Activated T-cell treated with anti-CD3 and anti-CD28 coated beads, Interleukin-2, amount 50 U/mL, for 72 hours (primary cell): ENCODE measurements at regions not wholly inside any gene's neighbourhood (a gene's known extent, or its start where the extent isn't known, plus 50 kb on each side); places are given as distances from the start of the nearest gene placed in this dataset.

Experiments used
- ATAC-seq, 2 donors: fragments of 150-1000 bp; cut with Tn5 transposase; replicated peaks in 1 of 2; 2 replicates each; pipeline ENCODE4 v1.10.0; 2021; ENCODE audit warnings: moderate library complexity in 2 of 2, mild to moderate bottlenecking in 1 of 2
- DNase-seq, 2 donors: peaks; one replicate each; pipeline ENCODE4 v3.0.0; 2021 to 2022; ENCODE audit warnings: mixed read lengths in 1 of 2
- H3K27ac Mint-ChIP-seq: one replicate; pipeline ENCODE4 v1.8.0; 2022; ENCODE audit warnings: mild to moderate bottlenecking, moderate library complexity, mixed read lengths
- H3K27me3 Mint-ChIP-seq: one replicate; pipeline ENCODE4 v1.8.0; 2022; ENCODE audit warnings: low read depth, mixed read lengths
- H3K36me3 Mint-ChIP-seq, 2 donors: one replicate each; pipeline ENCODE4 v1.8.0; 2022; ENCODE audit warnings: mixed read lengths in 2 of 2, mild to moderate bottlenecking in 1 of 2; ENCODE audit not compliant: insufficient read depth in 2 of 2
- H3K4me1 Mint-ChIP-seq: one replicate; pipeline ENCODE4 v1.8.0; 2022; ENCODE audit warnings: low read depth, mixed read lengths
- H3K4me3 Mint-ChIP-seq, 2 donors: one replicate each; pipeline ENCODE4 v1.8.0; 2022; ENCODE audit warnings: mild to moderate bottlenecking in 2 of 2, mixed read lengths in 2 of 2, moderate library complexity in 2 of 2
- H3K9me3 Mint-ChIP-seq, 2 donors: one replicate each; pipeline ENCODE4 v1.8.0; 2022; ENCODE audit warnings: mixed read lengths in 2 of 2

DNA sequence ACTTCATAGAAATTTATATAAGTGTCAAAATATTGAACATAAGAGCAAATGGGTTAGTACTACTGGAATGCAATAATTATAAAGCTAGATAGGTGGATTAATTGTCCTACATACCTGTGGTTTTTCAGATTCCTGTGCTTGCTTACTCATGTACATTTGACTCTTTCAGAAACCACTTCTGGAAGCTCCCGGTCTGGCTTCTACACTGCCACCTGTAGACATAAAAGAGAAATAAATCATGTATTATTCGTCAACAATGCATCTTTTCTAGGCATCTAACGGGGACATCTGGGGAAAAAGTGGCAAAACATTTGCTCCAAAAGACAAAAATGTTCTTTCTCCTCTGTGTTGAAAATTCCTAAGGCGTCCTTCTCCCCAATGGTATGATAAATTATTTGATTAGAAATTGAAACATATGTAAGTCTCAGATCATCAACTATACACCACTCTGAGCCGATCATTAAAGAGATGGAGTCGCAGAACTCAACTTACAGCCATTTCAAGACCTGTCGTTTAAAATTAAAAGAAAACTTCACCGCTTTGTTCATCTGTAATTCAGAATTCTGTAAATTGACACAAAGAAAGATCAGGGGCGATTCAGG, 648.7 kb upstream of the DIPK2B start:
- H3K36me3 Mint-ChIP-seq = peaks cover 16 to 24% of the 10 kb centered on the region in 2 donors
- no peaks in the 10 kb centered on the region for H3K9me3 Mint-ChIP-seq
- DNase-seq (peak; percentile 23 to 25), ATAC-seq (no peak)
- H3K27me3 Mint-ChIP-seq = peaks cover 9% of the 10 kb centered on the region
- peak overlapping the region; percentile 97 for H3K4me3 Mint-ChIP-seq
- peaks cover 47% of the 10 kb centered on the region for H3K4me1 Mint-ChIP-seq
- H3K27ac Mint-ChIP-seq = peak overlapping the region; percentile 100

GRCh38 chrX:45847961-45848360, 647.3 kb upstream of the DIPK2B start:
- Mint-ChIP-seq H3K27ac (peak overlapping the region; percentile 80), H3K36me3 (peaks cover 20 to 28% of the 10 kb centered on the region in 2 donors), H3K27me3 (peaks cover 7% of the 10 kb centered on the region), H3K4me1 (peaks cover 48% of the 10 kb centered on the region), H3K9me3 (no peaks in the 10 kb centered on the region), H3K4me3 (peak overlapping the region; percentile 65 to 78)
- no peak for DNase-seq
- ATAC-seq = no peak

GRCh38 chrX:45846328-45846727, 645.7 kb upstream of the DIPK2B start:
- Mint-ChIP-seq H3K9me3 (no peaks in the 10 kb centered on the region), H3K4me1 (peaks cover 55% of the 10 kb centered on the region), H3K27me3 (peaks cover 7% of the 10 kb centered on the region), H3K4me3 (peak overlapping the region; percentile 45 to 73), H3K27ac (no peak overlapping the region), H3K36me3 (peaks cover 29 to 36% of the 10 kb centered on the region in 2 donors)
- no peak for ATAC-seq
- DNase-seq = no peak

DNA sequence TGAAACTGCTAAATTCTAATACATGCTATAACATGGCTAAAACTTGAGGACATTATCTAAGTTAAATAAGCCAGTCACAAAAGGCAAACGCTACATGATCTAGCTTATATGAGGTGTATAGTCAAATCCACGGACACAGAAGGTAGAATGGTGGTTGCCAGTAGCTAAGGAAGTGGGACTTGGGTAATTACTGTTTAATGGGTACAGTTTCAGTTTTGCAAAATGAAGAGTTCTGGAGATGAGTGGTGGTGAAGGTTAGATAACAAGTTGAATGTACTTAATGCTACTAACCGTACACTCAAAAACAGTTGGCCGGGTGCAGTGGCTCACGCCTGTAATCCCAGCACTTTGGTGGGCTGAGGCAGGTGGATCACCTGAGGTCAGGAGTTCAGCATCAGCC, 644.5 kb upstream of the DIPK2B start:
- DNase-seq (no peak), ATAC-seq (peak; percentile 63 to 69)
- Mint-ChIP-seq H3K4me3 (peak overlapping the region in 1 of 2 donors; percentile 74), H3K36me3 (peaks cover 28 to 30% of the 10 kb centered on the region in 2 donors), H3K4me1 (peaks cover 55% of the 10 kb centered on the region), H3K27ac (peak overlapping the region; percentile 54), H3K9me3 (no peaks in the 10 kb centered on the region), H3K27me3 (peaks cover 6% of the 10 kb centered on the region)

DNA sequence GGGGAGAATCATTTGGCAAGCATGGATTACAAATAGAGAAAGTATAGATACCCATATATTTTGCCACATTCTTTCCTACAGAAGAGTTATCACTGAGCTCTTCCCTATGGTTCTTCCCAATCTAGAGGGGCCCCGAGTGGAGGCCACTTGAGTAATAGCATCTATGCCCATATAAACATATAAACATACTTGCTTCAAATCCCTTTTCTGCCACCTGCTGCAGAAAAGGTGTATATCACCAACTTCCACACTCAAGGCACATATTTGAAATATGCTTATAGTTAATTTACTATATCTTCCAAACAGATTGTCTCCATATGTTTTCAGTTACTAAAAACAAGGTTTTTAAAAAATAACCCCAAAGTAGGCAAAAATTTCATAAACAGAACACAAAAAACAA, 642.8 kb upstream of the DIPK2B start:
- Mint-ChIP-seq H3K4me1 (peaks cover 55% of the 10 kb centered on the region), H3K27ac (peak overlapping the region; percentile 85), H3K4me3 (peak overlapping the region; percentile 33 to 90), H3K27me3 (no peaks in the 10 kb centered on the region), H3K9me3 (peaks cover 0 to 2% of the 10 kb centered on the region in 2 donors), H3K36me3 (peaks cover 25 to 28% of the 10 kb centered on the region in 2 donors)
- DNase-seq = no peak
- ATAC-seq = no peak

- DNase-seq (no peak), ATAC-seq (no peak)
- peaks cover 24 to 25% of the 10 kb centered on the region in 2 donors for H3K36me3 Mint-ChIP-seq
- H3K9me3 Mint-ChIP-seq = peaks cover 0 to 2% of the 10 kb centered on the region in 2 donors
- no peaks in the 10 kb centered on the region for H3K27me3 Mint-ChIP-seq
- peak overlapping the region; percentile 85 for H3K27ac Mint-ChIP-seq
- H3K4me1 Mint-ChIP-seq = peaks cover 51% of the 10 kb centered on the region
- peak overlapping the region; percentile 33 to 90 for H3K4me3 Mint-ChIP-seq
Measured at GRCh38 chrX:45842926-45843315, 642.2 kb upstream of the DIPK2B start.

DNA sequence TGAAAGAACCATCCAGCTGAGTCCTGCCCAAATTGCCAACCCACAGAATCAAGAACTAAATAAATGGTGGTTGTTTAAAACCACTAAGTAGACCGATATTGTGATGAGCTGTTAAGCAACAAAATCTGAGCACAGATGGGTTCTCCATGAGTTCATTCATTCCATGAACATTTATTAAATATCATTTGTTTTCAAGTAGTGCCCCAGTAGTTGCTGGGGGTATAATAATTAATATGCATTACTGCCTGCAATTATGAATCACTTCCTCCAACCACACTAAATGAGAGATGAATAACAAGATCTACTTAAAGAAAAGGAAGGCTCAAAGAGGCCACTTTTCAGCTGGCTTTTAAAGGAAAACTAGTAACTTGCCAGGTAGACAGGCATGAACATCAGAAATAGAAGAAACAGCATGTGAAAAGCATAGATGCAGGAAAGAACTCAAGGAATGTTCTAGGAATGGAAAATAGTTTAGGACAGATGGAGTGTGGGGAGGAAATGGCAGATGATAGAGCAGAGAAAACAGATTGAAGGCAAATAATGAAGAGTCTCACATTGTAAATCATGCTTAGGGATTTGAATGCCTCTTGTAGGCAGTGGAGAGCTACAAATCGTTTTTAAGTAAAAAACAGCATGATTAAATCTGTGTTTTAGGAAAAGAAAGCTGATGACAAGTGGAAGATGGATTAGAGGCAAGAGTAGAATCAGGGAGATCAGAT, 641.7 kb upstream of the DIPK2B start:
- Mint-ChIP-seq H3K4me3 (peak overlapping the region; percentile 38 to 90), H3K9me3 (peaks cover 0 to 2% of the 10 kb centered on the region in 2 donors), H3K27ac (peak overlapping the region; percentile 85), H3K27me3 (no peaks in the 10 kb centered on the region), H3K4me1 (peaks cover 49% of the 10 kb centered on the region), H3K36me3 (peaks cover 23 to 25% of the 10 kb centered on the region in 2 donors)
- no peak for DNase-seq
- peak in 1 of 2 donors; percentile 6 for ATAC-seq

DNA sequence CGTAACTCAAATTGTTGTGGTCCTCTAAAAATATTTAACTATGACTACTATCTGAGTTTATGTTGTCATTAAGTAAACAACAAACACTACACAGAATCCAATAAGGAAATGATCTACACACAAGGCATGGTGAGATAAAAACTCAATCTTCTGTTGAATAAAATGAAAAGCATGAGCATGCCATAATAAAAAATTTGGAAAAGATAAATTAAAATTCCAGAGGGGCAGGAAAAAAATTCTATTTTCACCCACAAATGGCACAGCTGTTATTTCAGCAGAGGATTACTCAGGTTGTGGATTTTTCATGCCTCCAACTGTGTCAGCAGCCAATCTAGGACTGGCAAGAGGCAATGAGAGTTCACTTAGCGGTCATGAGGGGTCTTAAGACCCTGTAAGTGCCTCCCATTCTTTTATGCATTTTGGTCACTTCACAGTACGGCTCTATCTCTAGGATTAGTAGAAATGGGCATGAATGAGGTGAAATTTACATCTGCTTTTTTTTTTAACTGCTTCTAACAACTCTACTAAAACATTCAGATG, 639.8 kb upstream of the DIPK2B start:
- Mint-ChIP-seq H3K36me3 (peaks cover 19 to 23% of the 10 kb centered on the region in 2 donors), H3K4me1 (peaks cover 33% of the 10 kb centered on the region), H3K27ac (no peak overlapping the region), H3K4me3 (no peak overlapping the region), H3K9me3 (peaks cover 0 to 2% of the 10 kb centered on the region in 2 donors), H3K27me3 (no peaks in the 10 kb centered on the region)
- DNase-seq (no peak), ATAC-seq (no peak)

- DNase-seq (no peak), ATAC-seq (peak; percentile 78 to 86)
- Mint-ChIP-seq H3K36me3 (peaks cover 22 to 32% of the 10 kb centered on the region in 2 donors), H3K9me3 (peaks cover 0 to 5% of the 10 kb centered on the region in 2 donors), H3K27me3 (peaks cover 18% of the 10 kb centered on the region), H3K4me3 (peak overlapping the region; percentile 57 to 73), H3K4me1 (peaks cover 64% of the 10 kb centered on the region), H3K27ac (peak overlapping the region; percentile 82)
Measured at GRCh38 chrX:45830343-45830742, 629.7 kb upstream of the DIPK2B start.

DNA sequence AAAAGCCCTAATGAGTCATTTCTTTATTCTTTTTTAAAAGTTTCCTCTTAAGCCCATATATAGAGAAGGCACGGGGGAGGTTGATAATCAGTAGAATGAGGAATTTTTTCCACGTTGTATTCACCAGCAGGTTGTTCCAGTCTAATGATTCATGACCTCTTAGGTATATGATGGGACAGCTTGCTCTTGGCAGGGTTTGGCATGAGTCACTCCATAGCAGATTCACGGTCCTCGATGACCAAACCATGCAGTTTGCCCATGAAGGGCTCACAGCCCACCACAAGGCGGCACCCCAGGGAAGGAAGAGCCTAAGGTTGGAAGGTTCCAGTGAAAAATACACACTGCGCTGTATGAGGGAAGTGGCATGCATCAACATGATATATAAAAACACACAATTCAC, 623.8 kb upstream of the DIPK2B start:
- H3K4me3 Mint-ChIP-seq = peak overlapping the region; percentile 54 to 56
- peak; percentile 95 to 96 for ATAC-seq
- no peaks in the 10 kb centered on the region for H3K9me3 Mint-ChIP-seq
- DNase-seq = peak; percentile 51 to 63
- H3K27ac Mint-ChIP-seq = peak overlapping the region; percentile 92
- no peaks in the 10 kb centered on the region for H3K27me3 Mint-ChIP-seq
- peaks cover 38% of the 10 kb centered on the region for H3K4me1 Mint-ChIP-seq
- peaks cover 16 to 19% of the 10 kb centered on the region in 2 donors for H3K36me3 Mint-ChIP-seq

GRCh38 chrX:45823536-45823935, 622.9 kb upstream of the DIPK2B start:
- H3K36me3 Mint-ChIP-seq = peaks cover 19 to 27% of the 10 kb centered on the region in 2 donors
- H3K4me3 Mint-ChIP-seq = no peak overlapping the region

DNA sequence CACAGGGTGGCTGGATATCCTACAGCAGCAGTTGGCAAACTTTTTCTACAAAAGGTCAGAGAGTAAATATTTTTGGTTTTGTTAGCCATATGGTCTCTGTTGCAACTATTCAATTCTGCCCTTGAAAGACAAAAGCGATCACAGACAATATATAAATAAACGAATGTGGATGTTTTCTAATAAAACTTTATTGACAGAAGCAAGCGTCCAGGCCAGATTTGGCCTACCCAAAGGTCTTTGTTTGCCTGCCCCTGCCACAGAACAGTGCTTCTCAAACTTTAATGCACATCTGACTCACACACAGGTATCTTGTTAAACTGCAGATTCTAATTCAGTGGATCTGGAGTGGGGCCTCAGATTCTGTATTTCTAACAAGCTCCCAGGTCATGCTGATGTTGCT, 621.4 kb upstream of the DIPK2B start:
- peaks cover 2% of the 10 kb centered on the region in 2 donors for H3K9me3 Mint-ChIP-seq
- H3K27ac Mint-ChIP-seq = peak overlapping the region; percentile 68
- H3K4me3 Mint-ChIP-seq = peak overlapping the region in 1 of 2 donors; percentile 31
- DNase-seq = no peak
- H3K36me3 Mint-ChIP-seq = peaks cover 16 to 25% of the 10 kb centered on the region in 2 donors
- ATAC-seq = no peak
- peaks cover 35% of the 10 kb centered on the region for H3K4me1 Mint-ChIP-seq
- H3K27me3 Mint-ChIP-seq = no peaks in the 10 kb centered on the region

More at GRCh38 chrX:45823536-45823935, 622.9 kb upstream of the DIPK2B start:
- Mint-ChIP-seq H3K27ac (peak overlapping the region; percentile 24), H3K4me1 (peaks cover 36% of the 10 kb centered on the region), H3K27me3 (no peaks in the 10 kb centered on the region), H3K9me3 (peaks cover 2% of the 10 kb centered on the region in 2 donors)
- DNase-seq (no peak), ATAC-seq (no peak)

DNA sequence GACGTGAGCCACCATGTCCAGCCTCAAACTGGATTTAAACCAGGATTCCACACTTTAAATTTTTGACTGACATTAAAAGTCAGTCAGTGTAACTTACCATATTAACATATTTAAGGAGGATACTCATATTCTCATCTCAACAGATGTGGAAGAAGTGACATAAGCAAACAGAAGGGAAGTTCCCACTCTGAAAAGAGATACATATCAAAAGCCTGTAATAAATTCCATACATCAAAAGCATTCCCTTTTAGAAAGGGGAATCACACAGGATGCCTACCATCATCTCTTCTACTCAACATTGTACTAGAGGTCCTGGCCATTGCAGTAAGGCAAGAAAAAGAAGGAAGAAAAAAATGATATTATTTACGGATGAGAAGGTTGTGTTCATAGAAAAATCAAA, 618.2 kb upstream of the DIPK2B start:
- Mint-ChIP-seq H3K9me3 (peaks cover 2% of the 10 kb centered on the region in 2 donors), H3K27ac (peak overlapping the region; percentile 88), H3K4me3 (peak overlapping the region in 1 of 2 donors; percentile 54), H3K4me1 (peaks cover 50% of the 10 kb centered on the region), H3K36me3 (peaks cover 13 to 23% of the 10 kb centered on the region in 2 donors), H3K27me3 (no peaks in the 10 kb centered on the region)
- DNase-seq = no peak
- peak; percentile 16 to 25 for ATAC-seq
